ENCODE measurements at regions not wholly inside any gene's neighbourhood (a gene's known extent, or its start where the extent isn't known, plus 50 kb on each side); places are given as distances from the start of the nearest gene placed in this dataset.

DNA sequence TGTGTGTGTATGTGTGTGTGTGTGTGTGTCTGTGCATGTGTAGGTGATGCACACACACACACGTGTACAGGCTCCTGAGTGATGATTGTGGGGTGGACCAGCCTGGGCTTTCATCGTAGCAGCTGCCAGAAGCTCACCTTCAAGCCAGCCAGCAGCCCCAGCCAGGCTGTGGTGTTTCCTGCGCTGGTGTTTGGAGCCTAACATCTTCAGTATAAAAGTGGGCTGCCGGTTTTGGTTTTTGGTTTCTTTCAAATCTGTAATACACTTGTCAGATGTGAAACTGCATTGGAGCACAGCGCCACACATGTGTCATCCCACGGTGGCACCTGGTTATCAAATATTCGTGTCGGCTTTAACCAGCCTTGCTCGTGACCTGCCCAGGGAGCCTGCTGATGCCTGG is 114.2 kb downstream of the OLFM1 start:
- Histone ChIP-seq H3K4me2 (replicated peaks; ENCODE audit: low read depth, low read length, poor library complexity, severe bottlenecking) (no peak overlapping the region), H3K79me2 (ENCODE audit: control insufficient read depth, insufficient read depth, low read length) (no peaks in the 10 kb centered on the region), H3K4me1 (ENCODE audit: control insufficient read depth in 2 of 2, insufficient read depth in 2 of 2, low read length in 2 of 2) (no peaks in the 10 kb centered on the region), H4K20me1 (ENCODE audit: control insufficient read depth, insufficient read depth, low read length, poor library complexity, severe bottlenecking) (no peaks in the 10 kb centered on the region), H3K9me3 (ENCODE audit: control extremely low read depth in 1 of 3, control insufficient read depth in 2 of 3, insufficient read depth in 1 of 3, low read length in 2 of 3) (peaks cover 0 to 7% (median 0%) of the 10 kb centered on the region in 3 donors), H3K4me3 (ENCODE audit: control extremely low read depth in 1 of 5, extremely low read depth in 1 of 5, insufficient read depth in 1 of 5, low read depth in 2 of 5, low read length in 4 of 5) (no peak overlapping the region), H2AFZ (ENCODE audit: insufficient read depth, low read depth, low read length, poor library complexity, severe bottlenecking) (no peak overlapping the region), H3K9ac (ENCODE audit: low read length) (no peak overlapping the region), H3K36me3 (replicated peaks in 1 of 2; ENCODE audit: control extremely low read depth in 1 of 2, control insufficient read depth in 1 of 2, extremely low read depth in 1 of 2, insufficient read depth in 2 of 2, low read length in 1 of 2) (no peaks in the 10 kb centered on the region), H3K27me3 (replicated peaks in 1 of 4; ENCODE audit: control extremely low read depth in 1 of 4, control insufficient read depth in 3 of 4, insufficient read depth in 4 of 4, low read length in 3 of 4) (peaks cover 0 to 8% (median 2%) of the 10 kb centered on the region in 4 experiments), H3K27ac (ENCODE audit: low read length in 2 of 2) (no peak overlapping the region)
- Mint-ChIP-seq H3K27me3 (peaks cover 18% of the 10 kb centered on the region), H3K4me3 (no peak overlapping the region), H3K27ac (no peak overlapping the region), H3K4me1 (no peaks in the 10 kb centered on the region), H3K9me3 (ENCODE audit: insufficient read depth) (no peaks in the 10 kb centered on the region)
- 89% methylated on average over 9 of the region's 9 CpGs for WGBS (ENCODE audit: insufficient coverage)
- TF ChIP-seq, protein P1, sequence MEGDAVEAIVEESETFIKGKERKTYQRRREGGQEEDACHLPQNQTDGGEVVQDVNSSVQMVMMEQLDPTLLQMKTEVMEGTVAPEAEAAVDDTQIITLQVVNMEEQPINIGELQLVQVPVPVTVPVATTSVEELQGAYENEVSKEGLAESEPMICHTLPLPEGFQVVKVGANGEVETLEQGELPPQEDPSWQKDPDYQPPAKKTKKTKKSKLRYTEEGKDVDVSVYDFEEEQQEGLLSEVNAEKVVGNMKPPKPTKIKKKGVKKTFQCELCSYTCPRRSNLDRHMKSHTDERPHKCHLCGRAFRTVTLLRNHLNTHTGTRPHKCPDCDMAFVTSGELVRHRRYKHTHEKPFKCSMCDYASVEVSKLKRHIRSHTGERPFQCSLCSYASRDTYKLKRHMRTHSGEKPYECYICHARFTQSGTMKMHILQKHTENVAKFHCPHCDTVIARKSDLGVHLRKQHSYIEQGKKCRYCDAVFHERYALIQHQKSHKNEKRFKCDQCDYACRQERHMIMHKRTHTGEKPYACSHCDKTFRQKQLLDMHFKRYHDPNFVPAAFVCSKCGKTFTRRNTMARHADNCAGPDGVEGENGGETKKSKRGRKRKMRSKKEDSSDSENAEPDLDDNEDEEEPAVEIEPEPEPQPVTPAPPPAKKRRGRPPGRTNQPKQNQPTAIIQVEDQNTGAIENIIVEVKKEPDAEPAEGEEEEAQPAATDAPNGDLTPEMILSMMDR (IDR thresholded peaks at IDR 0.05), result no peak
- no peak for TF ChIP-seq EZH2 (IDR thresholded peaks at IDR 0.05; ENCODE audit: borderline replicate concordance, insufficient read depth, low read depth, low read length, poor library complexity, severe bottlenecking)
- ChIA-PET CTCF (no interaction called here), POLR2A (no interaction called here)
- DNase-seq (no peak), ATAC-seq (ENCODE audit: low read depth) (no peak)
- intact Hi-C loops (cut with micrococcal nuclease), result no loop called here

DNA sequence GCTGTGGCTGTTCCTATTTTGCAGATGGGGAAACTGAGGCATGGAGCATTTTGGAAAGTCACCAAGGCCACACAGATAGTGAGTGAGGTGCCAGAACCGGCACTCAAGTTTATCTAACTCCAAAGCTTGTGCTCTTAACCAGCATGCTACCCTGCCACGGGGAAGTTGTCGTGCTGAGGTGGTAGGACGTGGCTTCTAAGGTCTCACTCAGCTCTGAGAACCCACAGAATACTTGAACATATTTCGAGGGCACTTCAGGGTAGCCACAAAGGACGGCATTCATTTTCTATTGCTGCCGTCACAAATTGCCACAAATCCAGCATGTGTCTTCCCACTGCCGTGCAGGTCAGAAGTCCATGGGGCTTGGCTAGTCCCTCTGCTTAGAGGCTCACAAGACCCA is 116.7 kb downstream of the OLFM1 start:
- Mint-ChIP-seq H3K4me1 (no peaks in the 10 kb centered on the region), H3K27ac (no peak overlapping the region), H3K27me3 (peaks cover 11% of the 10 kb centered on the region), H3K4me3 (no peak overlapping the region), H3K9me3 (ENCODE audit: insufficient read depth) (no peaks in the 10 kb centered on the region)
- ChIA-PET CTCF (no interaction called here), POLR2A (no interaction called here)
- no peak for DNase-seq
- no peak for TF ChIP-seq EZH2 (IDR thresholded peaks at IDR 0.05; ENCODE audit: borderline replicate concordance, insufficient read depth, low read depth, low read length, poor library complexity, severe bottlenecking)
- TF ChIP-seq, protein P1 (IDR thresholded peaks at IDR 0.05), result no peak
- H3K9ac ChIP-seq (ENCODE audit: low read length), result no peak overlapping the region
- no peak overlapping the region for H2AFZ ChIP-seq (ENCODE audit: insufficient read depth, low read depth, low read length, poor library complexity, severe bottlenecking)
- H3K4me3 ChIP-seq (ENCODE audit: control extremely low read depth in 1 of 5, extremely low read depth in 1 of 5, insufficient read depth in 1 of 5, low read depth in 2 of 5, low read length in 4 of 5), result no peak overlapping the region
- no peaks in the 10 kb centered on the region for H4K20me1 ChIP-seq (ENCODE audit: control insufficient read depth, insufficient read depth, low read length, poor library complexity, severe bottlenecking)
- H3K27ac ChIP-seq (ENCODE audit: low read length in 2 of 2), result no peak overlapping the region
- ATAC-seq (ENCODE audit: low read depth), result no peak
- H3K9me3 ChIP-seq (ENCODE audit: control extremely low read depth in 1 of 3, control insufficient read depth in 2 of 3, insufficient read depth in 1 of 3, low read length in 2 of 3), result peaks cover 0 to 7% (median 0%) of the 10 kb centered on the region in 3 donors
- no peaks in the 10 kb centered on the region for H3K36me3 ChIP-seq (replicated peaks in 1 of 2; ENCODE audit: control extremely low read depth in 1 of 2, control insufficient read depth in 1 of 2, extremely low read depth in 1 of 2, insufficient read depth in 2 of 2, low read length in 1 of 2)
- WGBS (ENCODE audit: insufficient coverage), result 86% methylated on average over 8 of the region's 8 CpGs
- no peak overlapping the region for H3K4me2 ChIP-seq (replicated peaks; ENCODE audit: low read depth, low read length, poor library complexity, severe bottlenecking)
- intact Hi-C loops (cut with micrococcal nuclease), result no loop called here
- no peaks in the 10 kb centered on the region for H3K4me1 ChIP-seq (ENCODE audit: control insufficient read depth in 2 of 2, insufficient read depth in 2 of 2, low read length in 2 of 2)
- H3K27me3 ChIP-seq (replicated peaks in 1 of 4; ENCODE audit: control extremely low read depth in 1 of 4, control insufficient read depth in 3 of 4, insufficient read depth in 4 of 4, low read length in 3 of 4), result no peaks in the 10 kb centered on the region
- H3K79me2 ChIP-seq (ENCODE audit: control insufficient read depth, insufficient read depth, low read length), result no peaks in the 10 kb centered on the region
